ENCODE measurements at regions not wholly inside any gene's neighbourhood (a gene's known extent, or its start where the extent isn't known, plus 50 kb on each side); places are given as distances from the start of the nearest gene placed in this dataset.
A peak's percentile ranks its signal among the peaks of the same experiment; 100 is the strongest.

DNA sequence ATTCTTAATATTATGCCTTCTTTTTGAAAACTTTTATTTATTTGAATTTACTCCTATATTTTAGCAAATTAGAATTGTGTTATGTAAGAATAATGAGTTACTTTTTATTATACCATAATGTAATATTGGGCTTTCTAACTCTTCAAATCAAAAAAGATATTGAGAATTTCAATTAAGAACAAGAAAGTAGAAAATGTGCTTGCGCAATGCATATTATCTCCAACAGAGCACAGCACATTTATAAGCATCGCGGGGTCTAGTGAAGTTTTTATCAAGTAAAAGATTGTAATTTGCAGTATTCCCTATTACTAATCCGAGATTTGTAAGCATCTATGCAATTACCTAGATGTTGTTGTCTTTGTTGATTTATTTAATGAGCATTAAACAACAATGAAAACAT lies 829.1 kb upstream of the CNTNAP5 start:
- no CpG with 5 or more reads among the region's 4 CpGs for WGBS (ENCODE audit: insufficient coverage)
- Histone ChIP-seq H3K27ac (ENCODE audit: low read depth, low read length) (no peak overlapping the region), H3K4me1 (ENCODE audit: control insufficient read depth, insufficient read depth, low read length) (no peaks in the 10 kb centered on the region)

DNA sequence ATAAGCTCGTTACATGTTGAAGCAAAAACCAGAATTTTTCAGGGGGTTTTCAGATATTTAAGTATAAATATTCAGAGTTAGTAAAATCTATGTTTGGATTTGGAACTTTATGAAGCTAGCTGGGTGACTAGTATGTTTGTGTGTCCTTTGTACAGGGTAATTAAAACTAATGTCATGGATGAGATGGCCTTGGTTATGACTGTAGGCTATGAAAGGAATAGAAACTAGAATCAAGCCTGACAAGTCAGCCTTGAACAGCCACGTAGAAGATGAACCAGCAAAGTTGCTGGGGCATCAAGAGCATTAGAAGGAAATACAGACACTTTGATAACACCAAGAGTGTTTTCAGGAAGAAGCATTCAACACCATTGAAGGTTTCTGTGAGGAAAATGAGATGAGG lies 825.1 kb upstream of the CNTNAP5 start:
- H3K27me3 ChIP-seq (ENCODE audit: control insufficient read depth, insufficient read depth, low read length), result no peaks in the 10 kb centered on the region
- no peaks in the 10 kb centered on the region for H3K36me3 ChIP-seq (ENCODE audit: control insufficient read depth, insufficient read depth, low read length)
- no peaks in the 10 kb centered on the region for H3K4me1 ChIP-seq (ENCODE audit: control insufficient read depth, insufficient read depth, low read length)
- no CpG with 5 or more reads among the region's 2 CpGs for WGBS (ENCODE audit: insufficient coverage)
- H3K27ac ChIP-seq (ENCODE audit: low read depth, low read length), result no peak overlapping the region
- H3K4me3 ChIP-seq (ENCODE audit: low read depth, low read length), result no peak overlapping the region
- no peak for DNase-seq (ENCODE audit: low read depth in 4 of 6, low spot score in 6 of 6)
- no peaks in the 10 kb centered on the region for H3K9me3 ChIP-seq (ENCODE audit: control insufficient read depth, insufficient read depth, low read length)

More for the DNA sequence above, 829.1 kb upstream of the CNTNAP5 start:
- H3K27me3 ChIP-seq (ENCODE audit: control insufficient read depth, insufficient read depth, low read length), result no peaks in the 10 kb centered on the region
- no peaks in the 10 kb centered on the region for H3K36me3 ChIP-seq (ENCODE audit: control insufficient read depth, insufficient read depth, low read length)
- no peak overlapping the region for H3K4me3 ChIP-seq (ENCODE audit: low read depth, low read length)
- H3K9me3 ChIP-seq (ENCODE audit: control insufficient read depth, insufficient read depth, low read length), result no peaks in the 10 kb centered on the region
- peak in 1 of 6 donors; percentile 24 for DNase-seq (ENCODE audit: low read depth in 4 of 6, low spot score in 6 of 6)

DNA sequence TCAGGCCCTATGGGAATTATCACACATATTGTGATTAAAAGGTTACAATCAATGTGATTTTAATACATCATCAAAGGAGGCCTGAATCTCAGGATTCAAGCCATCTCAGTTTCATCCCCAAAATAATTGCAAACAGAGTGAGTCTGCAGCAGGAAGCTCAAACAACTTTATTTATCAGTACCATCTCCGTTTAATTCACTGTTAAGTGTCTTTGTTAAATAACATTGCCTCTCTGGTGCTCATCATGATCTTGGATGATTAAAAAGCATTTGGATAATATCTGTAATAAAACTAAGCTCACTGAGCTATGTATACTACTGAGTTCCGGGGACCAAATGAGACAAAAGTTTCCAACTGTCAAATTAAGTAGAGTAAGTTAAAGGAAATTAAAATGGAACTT lies 817.8 kb upstream of the CNTNAP5 start:
- H3K4me1 ChIP-seq (ENCODE audit: control insufficient read depth, insufficient read depth, low read length), result no peaks in the 10 kb centered on the region
- no peaks in the 10 kb centered on the region for H3K9me3 ChIP-seq (ENCODE audit: control insufficient read depth, insufficient read depth, low read length)
- H3K36me3 ChIP-seq (ENCODE audit: control insufficient read depth, insufficient read depth, low read length), result no peaks in the 10 kb centered on the region
- no peaks in the 10 kb centered on the region for H3K27me3 ChIP-seq (ENCODE audit: control insufficient read depth, insufficient read depth, low read length)
- no peak overlapping the region for H3K27ac ChIP-seq (ENCODE audit: low read depth, low read length)
- peak in 1 of 6 donors; percentile 38 for DNase-seq (ENCODE audit: low read depth in 4 of 6, low spot score in 6 of 6)
- WGBS (ENCODE audit: insufficient coverage), result no CpG with 5 or more reads among the region's 2 CpGs
- H3K4me3 ChIP-seq (ENCODE audit: low read depth, low read length), result no peak overlapping the region

DNA sequence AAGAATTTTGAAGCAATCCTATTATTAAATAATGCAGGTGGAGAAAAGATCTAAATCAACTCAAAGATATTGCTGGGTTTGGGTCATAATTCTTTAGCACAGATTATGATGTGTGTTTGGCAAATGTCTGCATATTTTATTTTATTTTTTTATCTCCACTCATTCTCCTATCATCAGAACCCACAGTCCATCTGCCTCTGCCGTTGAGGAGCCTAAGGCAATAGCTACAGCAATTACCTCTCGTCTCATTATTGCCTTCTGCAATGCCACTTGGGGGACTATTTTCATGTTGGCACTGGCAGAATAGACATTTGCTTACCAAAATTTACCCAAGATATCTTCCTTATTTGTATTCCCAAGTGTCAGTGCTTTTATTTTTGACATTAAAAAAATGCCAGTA lies 815.9 kb upstream of the CNTNAP5 start:
- Histone ChIP-seq H3K36me3 (ENCODE audit: control insufficient read depth, insufficient read depth, low read length) (no peaks in the 10 kb centered on the region), H3K27ac (ENCODE audit: low read depth, low read length) (no peak overlapping the region), H3K4me3 (ENCODE audit: low read depth, low read length) (no peak overlapping the region), H3K9me3 (ENCODE audit: control insufficient read depth, insufficient read depth, low read length) (no peaks in the 10 kb centered on the region), H3K27me3 (ENCODE audit: control insufficient read depth, insufficient read depth, low read length) (no peaks in the 10 kb centered on the region), H3K4me1 (ENCODE audit: control insufficient read depth, insufficient read depth, low read length) (no peaks in the 10 kb centered on the region)
- WGBS (ENCODE audit: insufficient coverage), result 53% methylated on average over 2 of the region's 2 CpGs
- DNase-seq (ENCODE audit: low read depth in 4 of 6, low spot score in 6 of 6), result peak in 1 of 6 donors; percentile 54

DNA sequence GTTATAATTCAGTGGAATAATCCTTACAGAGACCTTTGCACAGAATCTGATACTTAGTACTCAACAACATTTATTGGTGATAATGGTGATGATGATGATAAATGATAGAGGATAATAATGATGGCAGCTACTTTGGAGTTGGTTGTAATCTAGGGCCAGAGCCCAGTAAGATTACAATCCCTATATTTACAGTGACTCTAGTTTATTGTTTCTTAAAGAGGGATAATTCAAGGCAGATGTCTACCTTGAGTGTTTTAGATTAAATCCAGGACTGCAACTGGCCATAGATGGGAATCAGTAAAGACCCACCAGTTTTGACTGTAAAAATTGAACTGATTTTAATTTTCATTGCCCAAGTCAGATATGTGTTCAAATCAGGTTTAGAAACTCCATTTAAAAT lies 813.9 kb upstream of the CNTNAP5 start:
- Histone ChIP-seq H3K4me3 (ENCODE audit: low read depth, low read length) (no peak overlapping the region), H3K27ac (ENCODE audit: low read depth, low read length) (no peak overlapping the region), H3K4me1 (ENCODE audit: control insufficient read depth, insufficient read depth, low read length) (no peaks in the 10 kb centered on the region), H3K36me3 (ENCODE audit: control insufficient read depth, insufficient read depth, low read length) (no peaks in the 10 kb centered on the region), H3K27me3 (ENCODE audit: control insufficient read depth, insufficient read depth, low read length) (no peaks in the 10 kb centered on the region), H3K9me3 (ENCODE audit: control insufficient read depth, insufficient read depth, low read length) (no peaks in the 10 kb centered on the region)
- no peak for DNase-seq (ENCODE audit: low read depth in 4 of 6, low spot score in 6 of 6)

DNA sequence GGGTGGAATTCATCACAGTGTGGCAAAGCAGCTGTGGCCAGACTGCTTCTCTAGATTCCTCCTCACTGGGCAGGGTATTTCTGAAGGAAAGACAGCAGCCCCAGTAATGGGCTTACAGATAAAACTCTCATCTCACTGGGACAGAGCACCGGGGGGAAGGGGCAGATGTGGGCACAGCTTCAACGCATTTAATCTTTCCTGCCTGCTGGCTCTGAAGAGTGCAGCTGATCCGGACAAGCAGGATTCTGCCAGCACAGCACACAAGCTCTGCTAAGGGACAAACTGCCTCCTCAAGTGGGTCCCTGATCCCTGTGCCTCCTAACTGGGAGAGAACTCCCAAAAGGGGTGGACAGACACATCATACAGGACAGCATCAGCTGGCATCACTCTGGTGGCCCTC lies 779.9 kb upstream of the CNTNAP5 start:
- H3K4me1 ChIP-seq (ENCODE audit: control insufficient read depth, insufficient read depth, low read length), result no peaks in the 10 kb centered on the region
- no peaks in the 10 kb centered on the region for H3K9me3 ChIP-seq (ENCODE audit: control insufficient read depth, insufficient read depth, low read length)
- H3K27ac ChIP-seq (ENCODE audit: low read depth, low read length), result no peak overlapping the region
- H3K4me3 ChIP-seq (ENCODE audit: low read depth, low read length), result no peak overlapping the region
- WGBS (ENCODE audit: insufficient coverage), result 76% methylated on average over 3 of the region's 3 CpGs
- no peak for DNase-seq (ENCODE audit: low read depth in 4 of 6, low spot score in 6 of 6)
- no peaks in the 10 kb centered on the region for H3K36me3 ChIP-seq (ENCODE audit: control insufficient read depth, insufficient read depth, low read length)
- no peaks in the 10 kb centered on the region for H3K27me3 ChIP-seq (ENCODE audit: control insufficient read depth, insufficient read depth, low read length)

DNA sequence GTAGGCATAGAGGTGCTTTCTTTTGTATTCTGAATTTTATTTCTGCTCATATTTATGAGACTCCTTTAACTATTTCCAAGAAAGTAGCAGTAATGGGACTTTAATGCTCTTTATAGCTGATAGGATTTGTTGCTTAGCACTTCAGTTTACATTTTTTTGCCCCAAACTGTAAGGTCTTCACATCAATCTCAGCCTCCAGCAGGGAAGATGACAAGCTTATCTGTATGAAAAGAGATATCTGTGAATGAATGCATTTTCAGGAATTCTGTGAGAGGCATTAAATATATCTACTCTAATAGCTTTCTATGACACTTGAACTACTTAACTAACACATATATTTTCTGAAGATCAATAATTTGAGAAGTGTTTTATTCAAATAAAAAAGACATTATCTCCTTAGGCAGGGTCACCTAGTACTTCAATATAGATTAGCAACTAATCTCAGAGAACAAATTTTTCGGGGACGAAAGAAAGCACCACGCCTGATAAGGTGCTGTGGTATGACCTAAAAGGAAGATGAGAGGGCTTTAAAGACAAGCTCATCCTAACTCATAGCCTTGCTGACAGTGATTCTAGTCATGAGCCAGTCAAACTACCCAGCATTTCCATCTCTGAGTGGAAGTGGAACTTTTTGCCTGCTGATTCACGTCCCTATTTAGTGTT lies 766.1 kb upstream of the CNTNAP5 start:
- Histone ChIP-seq H3K36me3 (ENCODE audit: control insufficient read depth, insufficient read depth, low read length) (no peaks in the 10 kb centered on the region), H3K4me3 (ENCODE audit: low read depth, low read length) (no peak overlapping the region), H3K9me3 (ENCODE audit: control insufficient read depth, insufficient read depth, low read length) (no peaks in the 10 kb centered on the region), H3K4me1 (ENCODE audit: control insufficient read depth, insufficient read depth, low read length) (no peaks in the 10 kb centered on the region), H3K27me3 (ENCODE audit: control insufficient read depth, insufficient read depth, low read length) (no peaks in the 10 kb centered on the region), H3K27ac (ENCODE audit: low read depth, low read length) (no peak overlapping the region)
- peak in 1 of 6 donors; percentile 30 for DNase-seq (ENCODE audit: low read depth in 4 of 6, low spot score in 6 of 6)
- WGBS (ENCODE audit: insufficient coverage), result no CpG with 5 or more reads among the region's 4 CpGs

DNA sequence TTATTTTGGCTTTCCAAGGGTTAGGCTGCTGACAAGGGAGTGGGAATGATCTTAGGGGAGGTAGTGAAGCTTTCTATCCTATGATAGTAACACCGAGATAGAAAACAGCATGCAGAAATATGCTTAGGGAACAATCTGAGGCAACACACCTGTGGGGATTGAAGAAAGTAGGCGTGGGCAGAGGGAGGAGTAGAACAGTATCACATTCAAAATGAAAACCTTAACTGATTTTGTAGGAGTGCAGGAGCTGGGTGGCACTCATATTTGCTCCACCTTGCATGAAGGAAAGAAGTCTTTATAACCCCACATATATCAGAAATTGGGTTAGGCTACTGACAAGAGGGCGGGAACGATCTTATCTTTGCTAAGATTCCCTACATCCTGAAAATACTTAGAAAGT lies 762.2 kb upstream of the CNTNAP5 start:
- Histone ChIP-seq H3K4me3 (ENCODE audit: low read depth, low read length) (no peak overlapping the region), H3K9me3 (ENCODE audit: control insufficient read depth, insufficient read depth, low read length) (no peaks in the 10 kb centered on the region), H3K27me3 (ENCODE audit: control insufficient read depth, insufficient read depth, low read length) (no peaks in the 10 kb centered on the region), H3K36me3 (ENCODE audit: control insufficient read depth, insufficient read depth, low read length) (no peaks in the 10 kb centered on the region), H3K27ac (ENCODE audit: low read depth, low read length) (no peak overlapping the region), H3K4me1 (ENCODE audit: control insufficient read depth, insufficient read depth, low read length) (no peaks in the 10 kb centered on the region)
- no peak for DNase-seq (ENCODE audit: low read depth in 4 of 6, low spot score in 6 of 6)
- WGBS (ENCODE audit: insufficient coverage), result 100% methylated on average over 1 of the region's 4 CpGs

DNA sequence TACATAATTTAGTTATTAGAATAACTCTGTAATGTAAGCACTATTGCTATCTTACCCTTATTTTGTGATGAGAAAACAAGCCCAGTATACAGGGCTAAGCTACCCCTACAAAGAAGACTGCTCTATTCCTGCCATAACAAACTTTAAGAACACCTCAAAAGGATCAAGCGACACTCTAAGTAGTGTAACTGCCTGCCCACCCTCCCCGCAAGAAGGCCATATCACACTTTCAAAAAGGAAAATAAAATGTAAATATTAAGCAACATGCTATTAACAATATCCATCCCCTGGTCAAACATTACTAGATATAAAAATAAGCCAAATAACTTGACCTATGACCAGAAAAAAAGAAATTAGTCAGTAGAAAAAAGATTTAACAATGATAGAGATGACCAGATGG lies 741.7 kb upstream of the CNTNAP5 start:
- no CpG with 5 or more reads among the region's 2 CpGs for WGBS (ENCODE audit: insufficient coverage)
- Histone ChIP-seq H3K36me3 (ENCODE audit: control insufficient read depth, insufficient read depth, low read length) (no peaks in the 10 kb centered on the region), H3K27ac (ENCODE audit: low read depth, low read length) (no peak overlapping the region), H3K4me3 (ENCODE audit: low read depth, low read length) (no peak overlapping the region), H3K4me1 (ENCODE audit: control insufficient read depth, insufficient read depth, low read length) (no peaks in the 10 kb centered on the region), H3K9me3 (ENCODE audit: control insufficient read depth, insufficient read depth, low read length) (no peaks in the 10 kb centered on the region), H3K27me3 (ENCODE audit: control insufficient read depth, insufficient read depth, low read length) (no peaks in the 10 kb centered on the region)
- DNase-seq (ENCODE audit: low read depth in 4 of 6, low spot score in 6 of 6), result no peak

DNA sequence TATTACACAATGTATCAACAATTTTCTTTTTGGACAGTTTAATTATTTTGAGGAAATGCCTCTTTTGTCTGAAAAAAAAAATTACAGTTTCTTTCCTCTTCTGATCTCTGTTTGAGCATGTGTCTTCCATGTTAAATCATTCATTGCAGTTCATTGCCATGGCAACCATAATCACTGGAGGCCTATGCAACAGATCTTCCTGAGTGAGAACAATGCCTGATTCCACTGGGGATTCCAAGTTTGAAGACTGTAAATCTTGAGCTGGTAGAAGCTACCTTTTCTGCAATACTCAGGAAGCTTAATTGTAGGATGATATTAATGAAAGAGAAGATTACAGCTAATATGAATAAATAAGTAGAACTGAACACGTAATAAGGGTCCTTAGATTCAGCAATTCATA lies 721.4 kb upstream of the CNTNAP5 start:
- no peaks in the 10 kb centered on the region for H3K36me3 ChIP-seq (ENCODE audit: control insufficient read depth, insufficient read depth, low read length)
- H3K27me3 ChIP-seq (ENCODE audit: control insufficient read depth, insufficient read depth, low read length), result no peaks in the 10 kb centered on the region
- DNase-seq (ENCODE audit: low read depth in 4 of 6, low spot score in 6 of 6), result peak in 2 of 6 donors; percentile 55 to 65
- no peak overlapping the region for H3K27ac ChIP-seq (ENCODE audit: low read depth, low read length)
- no peaks in the 10 kb centered on the region for H3K4me1 ChIP-seq (ENCODE audit: control insufficient read depth, insufficient read depth, low read length)
- no peak overlapping the region for H3K4me3 ChIP-seq (ENCODE audit: low read depth, low read length)
- H3K9me3 ChIP-seq (ENCODE audit: control insufficient read depth, insufficient read depth, low read length), result no peaks in the 10 kb centered on the region
- WGBS (ENCODE audit: insufficient coverage), result no CpG with 5 or more reads among the region's 1 CpG

Measured in spinal cord (tissue), 9 donors.